ENCODE measurements at regions not wholly inside any gene's neighbourhood (a gene's known extent, or its start where the extent isn't known, plus 50 kb on each side); places are given as distances from the start of the nearest gene placed in this dataset.

- TF ChIP-seq CTCF (IDR thresholded peaks at IDR 0.05) (no peak), POLR2A (IDR thresholded peaks at IDR 0.05; ENCODE audit: low read depth) (no peak), POLR2AphosphoS5 (IDR thresholded peaks at IDR 0.05) (no peak)
Measured at GRCh38 chr7:25586513-25586912, 358.2 kb upstream of the NPVF start.
